H1 (cell line): ENCODE measurements at regions not wholly inside any gene's neighbourhood (a gene's known extent, or its start where the extent isn't known, plus 50 kb on each side); places are given as distances from the start of the nearest gene placed in this dataset.

Experiments
- CTCF ChIA-PET: fragments of 300-600 bp; sonication (Branson Sonifier 250); formaldehyde crosslinking; loops from one replicate; lab custom pipeline; 2021; ENCODE audit not compliant: partially characterized antibody; lab: Charles Lee
- POLR2A ChIA-PET: fragments of 300-600 bp; sonication (Branson Sonifier 250); formaldehyde crosslinking; loops from one replicate; lab custom pipeline; 2021; ENCODE audit warnings: inconsistent platforms; ENCODE audit not compliant: partially characterized antibody; lab: Charles Lee
- DNase-seq, 2 experiments: peaks; one replicate each; pipeline versions ENCODE4 v3.0.0 to v3.0.0-alpha.2; 2010 to 2022; ENCODE audit warnings: low spot score in 2 of 2, low read depth in 1 of 2, mixed read lengths in 1 of 2
- FAIRE-seq: peaks from 2 replicates; lab custom pipeline; 2011; peaks lifted over from hg19 to GRCh38; lab: Jason Lieb, UNC
- H2AFZ ChIP-seq: 2 replicates; pipeline ENCODE4 v1.8.1; 2012; ENCODE audit warnings: low read length, inconsistent platforms
- H2AK5ac ChIP-seq: 2 replicates; pipeline ENCODE4 v1.6.1; 2013; ENCODE audit warnings: low read depth, low read length
- H2BK120ac ChIP-seq: replicated peaks from 2 replicates; pipeline ENCODE3; 2013; ENCODE audit warnings: low read depth, low read length, inconsistent platforms
- H2BK12ac ChIP-seq: 2 replicates; pipeline ENCODE4 v1.6.1; 2013; ENCODE audit warnings: low read depth, low read length
- H2BK15ac ChIP-seq: 2 replicates; pipeline ENCODE4 v1.6.1; 2013; ENCODE audit warnings: low read length
- H2BK20ac ChIP-seq: 2 replicates; pipeline ENCODE4 v1.6.1; 2013; ENCODE audit warnings: low read length
- H2BK5ac ChIP-seq: 2 replicates; pipeline ENCODE4 v1.6.1; 2013; ENCODE audit warnings: low read depth, low read length
- H3K14ac ChIP-seq: 2 replicates; pipeline ENCODE4 v1.6.1; 2013; ENCODE audit warnings: inconsistent platforms; ENCODE audit not compliant: insufficient read length
- H3K18ac ChIP-seq: 2 replicates; pipeline ENCODE4 v1.6.1; 2013; ENCODE audit warnings: low read length; ENCODE audit errors: extremely low read depth
- H3K23ac ChIP-seq: 2 replicates; pipeline ENCODE4 v1.6.1; 2013; ENCODE audit warnings: inconsistent platforms; ENCODE audit not compliant: insufficient read length
- H3K23me2 ChIP-seq: 2 replicates; pipeline ENCODE4 v1.6.1; 2013; ENCODE audit warnings: low read depth, low read length
- H3K27ac ChIP-seq: 2 replicates; pipeline ENCODE4 v1.6.1; 2011; ENCODE audit warnings: low read depth, low read length, inconsistent platforms
- H3K27me3 ChIP-seq, 4 experiments: replicated peaks in 1 of 4; 1 replicate in 1 of 4; 2 replicates in 3 of 4; pipeline versions ENCODE4 v1.6.1 to v1.8.1; 2011 to 2013; ENCODE audit warnings: low read length in 3 of 4, mild to moderate bottlenecking in 3 of 4, inconsistent platforms in 2 of 4, mixed read lengths in 2 of 4, moderate library complexity in 1 of 4; ENCODE audit not compliant: control insufficient read depth in 3 of 4, insufficient read depth in 3 of 4; ENCODE audit errors: extremely low read depth in 1 of 4
- H3K36me3 ChIP-seq, 4 experiments: 2 replicates each; pipeline versions ENCODE4 v1.6.1 to v1.8.1; 2011 to 2013; ENCODE audit warnings: mild to moderate bottlenecking in 4 of 4, low read length in 3 of 4, moderate library complexity in 2 of 4, control low read depth in 1 of 4, inconsistent platforms in 1 of 4; ENCODE audit not compliant: insufficient read depth in 4 of 4, control insufficient read depth in 2 of 4
- H3K4ac ChIP-seq: replicated peaks from 2 replicates; pipeline ENCODE3; 2013; ENCODE audit warnings: low read length, low read depth, mixed read lengths, inconsistent platforms; ENCODE audit not compliant: insufficient read length
- H3K4me1 ChIP-seq, 4 experiments: replicated peaks in 1 of 4; 1 replicate in 1 of 4; 2 replicates in 3 of 4; pipeline versions ENCODE4 v1.6.1 to v1.8.1; 2011 to 2013; ENCODE audit warnings: low read length in 3 of 4, inconsistent platforms in 2 of 4, mixed read lengths in 1 of 4; ENCODE audit not compliant: insufficient read depth in 4 of 4, control insufficient read depth in 3 of 4
- H3K4me2 ChIP-seq, 2 experiments: 2 replicates each; pipeline versions ENCODE4 v1.6.1 to v1.8.1; 2011 to 2013; ENCODE audit warnings: low read depth in 2 of 2, low read length in 2 of 2, control low read depth in 1 of 2, inconsistent platforms in 1 of 2, mild to moderate bottlenecking in 1 of 2; ENCODE audit not compliant: insufficient read depth in 1 of 2
- H3K4me3 ChIP-seq, 4 experiments: fragments of 200-600, 300-600 bp in 1 of 4; sonication (generic), shearing (Covaris generic), sonication (Bioruptor Twin) in 1 of 4; 2 replicates each; pipeline versions ENCODE4 v1.5.1 to v1.8.1; 2011 to 2016; ENCODE audit warnings: low read length in 4 of 4, low read depth in 3 of 4, control low read depth in 2 of 4, inconsistent platforms in 2 of 4, mild to moderate bottlenecking in 2 of 4, mixed read lengths in 1 of 4, moderate library complexity in 1 of 4; ENCODE audit not compliant: insufficient read depth in 2 of 4; ENCODE audit errors: extremely low read depth in 1 of 4
- H3K56ac ChIP-seq: replicated peaks from 2 replicates; pipeline ENCODE3; 2013; ENCODE audit warnings: low read depth, mild to moderate bottlenecking, mixed read lengths, low read length, inconsistent platforms; ENCODE audit not compliant: insufficient read length
- H3K79me1 ChIP-seq: 2 replicates; pipeline ENCODE4 v1.6.1; 2013; ENCODE audit warnings: low read depth, low read length, control low read depth
- H3K79me2 ChIP-seq, 2 experiments: 2 replicates each; pipeline versions ENCODE4 v1.6.1 to v1.8.1; 2012 to 2013; ENCODE audit warnings: low read length in 2 of 2, mild to moderate bottlenecking in 2 of 2, inconsistent platforms in 1 of 2; ENCODE audit not compliant: insufficient read depth in 2 of 2, control insufficient read depth in 1 of 2
- H3K9ac ChIP-seq, 4 experiments: replicated peaks in 1 of 4; 1 replicate in 1 of 4; 2 replicates in 3 of 4; pipeline versions ENCODE4 v1.6.1 to v1.8.1; 2011 to 2013; ENCODE audit warnings: low read depth in 3 of 4, low read length in 3 of 4, control low read depth in 2 of 4, mild to moderate bottlenecking in 2 of 4, moderate library complexity in 2 of 4, inconsistent platforms in 1 of 4; ENCODE audit errors: extremely low read depth in 1 of 4
- H3K9me3 ChIP-seq, 2 experiments: 2 replicates each; pipeline versions ENCODE4 v1.6.1 to v1.8.1; 2012 to 2013; ENCODE audit warnings: mild to moderate bottlenecking in 2 of 2, moderate library complexity in 2 of 2, control low read depth in 1 of 2, inconsistent platforms in 1 of 2, low read depth in 1 of 2, low read length in 1 of 2, mixed read lengths in 1 of 2; ENCODE audit not compliant: insufficient read depth in 2 of 2
- H4K20me1 ChIP-seq, 2 experiments: replicated peaks in 1 of 2; 2 replicates each; pipeline versions ENCODE3 to v1.8.1; 2011 to 2013; ENCODE audit warnings: inconsistent platforms in 2 of 2, low read length in 2 of 2, mild to moderate bottlenecking in 1 of 2; ENCODE audit not compliant: insufficient read depth in 2 of 2, control insufficient read depth in 1 of 2
- H4K5ac ChIP-seq: 2 replicates; pipeline ENCODE4 v1.6.1; 2013; ENCODE audit warnings: low read length, low read depth, mixed read lengths, inconsistent platforms; ENCODE audit not compliant: insufficient read length
- H4K8ac ChIP-seq: 2 replicates; pipeline ENCODE4 v1.8.0; 2013; ENCODE audit warnings: mild to moderate bottlenecking, moderate library complexity, low read length, inconsistent platforms; ENCODE audit not compliant: insufficient read depth; ENCODE audit errors: extremely low read depth
- H4K91ac ChIP-seq: replicated peaks from 2 replicates; pipeline ENCODE3; 2013; ENCODE audit warnings: low read length, mixed read lengths, inconsistent platforms; ENCODE audit not compliant: insufficient read length
- GABPA ChIP-seq: IDR thresholded peaks from 2 replicates; pipeline ENCODE4 v1.6.1; 2011; ENCODE audit warnings: mild to moderate bottlenecking, low read length, moderate library complexity, borderline replicate concordance; ENCODE audit not compliant: insufficient read depth
- POLR2AphosphoS5 ChIP-seq: IDR thresholded peaks from 2 replicates; pipeline ENCODE4 v1.6.1; 2011; ENCODE audit warnings: low read depth, low read length
- SAP30 ChIP-seq: fragments of 300-600 bp; sonication (generic); IDR thresholded peaks from 2 replicates; pipeline ENCODE4 v1.7.1; 2012; ENCODE audit warnings: low read length, moderate library complexity, mild to moderate bottlenecking, inconsistent platforms; ENCODE audit not compliant: insufficient read depth, insufficient replicate concordance
- SIX5 ChIP-seq: IDR thresholded peaks from 2 replicates; pipeline ENCODE4 v1.6.1; 2011; ENCODE audit warnings: mild to moderate bottlenecking, low read depth, low read length
- SP4 ChIP-seq: IDR thresholded peaks from 2 replicates; pipeline ENCODE4 v1.6.1; 2012; ENCODE audit warnings: low read length, inconsistent platforms
- WGBS, 2 experiments: shearing (Covaris generic) in 1 of 2; methylation state at CpG; one replicate each; pipeline versions ENCODE4 v1.1.6 to v1.1.7; 2013 to 2015; ENCODE audit warnings: low lambda C conversion rate in 2 of 2, mixed read lengths in 2 of 2, inconsistent platforms in 1 of 2, low coverage in 1 of 2, missing lambda C conversion rate in 1 of 2; ENCODE audit not compliant: insufficient replicate concordance in 2 of 2, insufficient coverage in 1 of 2, insufficient read length in 1 of 2; ENCODE audit errors: extremely low coverage in 1 of 2, missing lambda C conversion rate in 1 of 2; 5-methylcytosine and 5-hydroxymethylcytosine counted together

- Histone ChIP-seq H3K27ac (no peak overlapping the region), H3K36me3 (no peaks in the 10 kb centered on the region), H3K79me1 (no peaks in the 10 kb centered on the region), H3K27me3 (no peaks in the 10 kb centered on the region), H3K23me2 (no peaks in the 10 kb centered on the region), H4K5ac (no peak overlapping the region), H2AK5ac (no peak overlapping the region), H3K18ac (no peak overlapping the region), H4K91ac (no peak overlapping the region), H3K4me1 (no peaks in the 10 kb centered on the region), H2AFZ (no peak overlapping the region), H4K8ac (no peak overlapping the region), H3K23ac (no peak overlapping the region), H3K9ac (no peak overlapping the region), H2BK120ac (no peak overlapping the region), H3K4me2 (no peak overlapping the region), H3K9me3 (peaks cover 60 to 61% of the 10 kb centered on the region in 2 experiments), H2BK5ac (no peak overlapping the region), H2BK20ac (no peak overlapping the region), H3K56ac (no peak overlapping the region), H2BK12ac (no peak overlapping the region), H3K79me2 (no peaks in the 10 kb centered on the region), H2BK15ac (no peak overlapping the region), H4K20me1 (no peaks in the 10 kb centered on the region), H3K14ac (no peak overlapping the region), H3K4me3 (no peak overlapping the region), H3K4ac (no peak overlapping the region)
- CTCF ChIA-PET, result no interaction called here
- POLR2A ChIA-PET, result no interaction called here
- FAIRE-seq (no peak), DNase-seq (no peak)
- TF ChIP-seq SP4 (no peak), SAP30 (no peak), SIX5 (no peak), POLR2AphosphoS5 (no peak), GABPA (no peak)
- WGBS, 2 experiments, result 89% methylated on average over 12 of the region's 12 CpGs; no CpG with 5 or more reads in 1 of the 2 experiments
These were observed 900.3 kb downstream of the CBLN2 start for GRCh38 chr18:71643822-71644221.
